Gastrocnemius medialis (tissue), 4 donors: ENCODE measurements at regions not wholly inside any gene's neighbourhood (a gene's known extent, or its start where the extent isn't known, plus 50 kb on each side); places are given as distances from the start of the nearest gene placed in this dataset.

Experiments used
- ATAC-seq, 2 donors: fragments of 150-250 bp; one replicate each; pipeline ENCODE4 v1.9.1; 2016
- DNase-seq, 2 donors: peaks; one replicate each; pipeline ENCODE4 v3.0.0-alpha.2; 2019
- H3K27ac ChIP-seq, 4 donors: fragments of 200-600 bp; sonication (generic); 1 replicate in 1 of 4; 2 replicates in 3 of 4; pipeline ENCODE4 v1.5.1; 2016 to 2018; ENCODE audit warnings: mild to moderate bottlenecking in 2 of 4, moderate library complexity in 1 of 4
- H3K27me3 ChIP-seq, 3 donors: fragments of 200-600 bp; sonication (generic) in 2 of 3; 1 replicate in 1 of 3; 2 replicates in 2 of 3; pipeline versions ENCODE4 v1.5.1 to v1.6.0; 2016 to 2019; ENCODE audit warnings: mild to moderate bottlenecking in 1 of 3, moderate library complexity in 1 of 3
- H3K36me3 ChIP-seq, 2 donors: fragments of 200-600 bp; sonication (generic) in 1 of 2; one replicate each; pipeline ENCODE4 v1.5.1; 2017 to 2018
- H3K4me1 ChIP-seq, 2 donors: fragments of 200-600 bp; sonication (generic) in 1 of 2; one replicate each; pipeline ENCODE4 v1.5.1; 2016 to 2017; ENCODE audit warnings: mild to moderate bottlenecking in 2 of 2
- H3K4me3 ChIP-seq, 4 donors: fragments of 200-600 bp; sonication (generic) in 3 of 4; 1 replicate in 1 of 4; 2 replicates in 3 of 4; pipeline ENCODE4 v1.5.1; 2016 to 2019; ENCODE audit warnings: mild to moderate bottlenecking in 2 of 4
- H3K9me3 ChIP-seq, 3 donors: fragments of 200-600 bp; sonication (generic) in 2 of 3; 1 replicate in 1 of 3; 2 replicates in 2 of 3; pipeline ENCODE4 v1.5.1; 2016 to 2019
- CTCF ChIP-seq, 5 experiments: fragments of 450-650 bp in 3 of 5; fragments of 200-600 bp in 2 of 5; sonication (generic) in 2 of 5; IDR thresholded peaks in 4 of 5; conservative IDR thresholded peaks in 1 of 5; 1 replicate in 4 of 5; 2 replicates in 1 of 5; pipeline ENCODE4 v1.5.1; 2016 to 2019; ENCODE audit warnings: antibody characterized with exemption in 5 of 5, mild to moderate bottlenecking in 3 of 5, moderate library complexity in 3 of 5
- POLR2A ChIP-seq, 2 donors: fragments of 450-650 bp; IDR thresholded peaks; one replicate each; pipeline ENCODE4 v1.6.1; 2017; ENCODE audit warnings: antibody characterized with exemption in 2 of 2, mild to moderate bottlenecking in 2 of 2, moderate library complexity in 2 of 2
- in situ Hi-C, 4 donors: fragments of 200-750 bp; cut with MboI; loops; one replicate each; pipeline versions ENCODE4 v1.15.0 to v1.8.0; 2017; ENCODE audit warnings: low sequenced_read_pairs in 4 of 4
- intact Hi-C: fragments of 100-400 bp; cut with DNase I; formaldehyde crosslinking; loops from one replicate; pipeline ENCODE4 v1.15.1; 2023; ENCODE audit warnings: low total_unique reads

GRCh38 chr9:26439061-26439624, 453.5 kb downstream of the CAAP1 start:
- Histone ChIP-seq H3K9me3 (no peaks in the 10 kb centered on the region), H3K36me3 (no peaks in the 10 kb centered on the region), H3K4me3 (no peak overlapping the region), H3K27ac (no peak overlapping the region), H3K4me1 (no peaks in the 10 kb centered on the region), H3K27me3 (no peaks in the 10 kb centered on the region)
- ATAC-seq (no peak), DNase-seq (no peak)
- no peak for TF ChIP-seq CTCF (IDR thresholded peaks at IDR 0.05 in 4 of 5, conservative IDR thresholded peaks at IDR 0.05 in 1 of 5)
- no peak for TF ChIP-seq POLR2A (IDR thresholded peaks at IDR 0.05)
- intact Hi-C loops: no loop called here
- in situ Hi-C loops: no loop called here

DNA sequence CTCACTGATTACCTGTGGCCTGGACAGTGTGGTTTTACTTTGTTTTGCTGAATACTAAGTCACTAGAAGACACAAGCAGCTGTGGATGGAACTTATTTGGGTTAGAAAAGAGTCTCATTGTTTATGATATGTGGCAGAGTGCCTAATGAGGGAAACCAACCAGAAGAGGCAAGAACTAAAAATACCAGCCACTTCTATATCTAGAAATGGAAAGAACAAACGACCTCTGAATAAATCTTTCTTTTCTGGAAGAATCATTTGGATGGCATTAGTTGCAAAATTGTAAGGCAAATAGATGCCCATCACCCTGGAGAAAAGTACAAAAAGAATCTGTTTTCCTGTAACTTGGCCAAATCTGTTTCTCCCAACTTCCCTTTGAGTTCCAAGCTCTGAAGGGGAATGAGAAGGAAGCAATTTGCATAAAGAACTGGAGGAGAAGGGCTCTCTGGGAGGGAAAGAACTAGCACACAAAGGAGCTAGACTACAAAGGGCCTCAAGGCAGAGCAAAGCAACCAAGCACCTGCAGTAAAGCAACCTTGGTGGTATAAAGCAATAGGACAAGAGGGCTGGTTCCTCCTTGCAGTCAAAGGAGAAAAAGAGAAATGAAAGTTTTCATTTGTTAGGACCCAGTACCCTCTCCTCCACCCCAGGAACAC, 455.4 kb downstream of the CAAP1 start:
- intact Hi-C loops (no loop called here), in situ Hi-C loops (no loop called here)
- no peak overlapping the region for H3K27ac ChIP-seq
- H3K4me3 ChIP-seq: no peak overlapping the region
- H3K9me3 ChIP-seq: no peaks in the 10 kb centered on the region
- H3K4me1 ChIP-seq: no peaks in the 10 kb centered on the region
- no peaks in the 10 kb centered on the region for H3K36me3 ChIP-seq
- TF ChIP-seq CTCF (IDR thresholded peaks at IDR 0.05 in 4 of 5, conservative IDR thresholded peaks at IDR 0.05 in 1 of 5): no peak
- no peak for TF ChIP-seq POLR2A (IDR thresholded peaks at IDR 0.05)
- no peaks in the 10 kb centered on the region for H3K27me3 ChIP-seq
- ATAC-seq (no peak), DNase-seq (no peak)

GRCh38 chr9:26426551-26427131, 466.0 kb downstream of the CAAP1 start:
- DNase-seq: no peak
- Histone ChIP-seq H3K9me3 (no peaks in the 10 kb centered on the region), H3K27me3 (no peaks in the 10 kb centered on the region), H3K36me3 (no peaks in the 10 kb centered on the region), H3K4me3 (no peak overlapping the region), H3K27ac (no peak overlapping the region), H3K4me1 (no peaks in the 10 kb centered on the region)
- in situ Hi-C loops: no loop called here
- intact Hi-C loops: no loop called here
- ATAC-seq: no peak
- TF ChIP-seq CTCF (IDR thresholded peaks at IDR 0.05 in 4 of 5, conservative IDR thresholded peaks at IDR 0.05 in 1 of 5): no peak
- TF ChIP-seq POLR2A (IDR thresholded peaks at IDR 0.05): no peak

GRCh38 chr9:26418480-26418879, 474.1 kb downstream of the CAAP1 start:
- H3K27ac ChIP-seq: no peak overlapping the region
- ATAC-seq (no peak), DNase-seq (no peak)
- H3K36me3 ChIP-seq: no peaks in the 10 kb centered on the region
- H3K27me3 ChIP-seq: no peaks in the 10 kb centered on the region
- TF ChIP-seq CTCF (IDR thresholded peaks at IDR 0.05 in 4 of 5, conservative IDR thresholded peaks at IDR 0.05 in 1 of 5): no peak
- TF ChIP-seq POLR2A (IDR thresholded peaks at IDR 0.05): no peak
- in situ Hi-C loops (no loop called here), intact Hi-C loops (no loop called here)
- H3K4me1 ChIP-seq: no peaks in the 10 kb centered on the region
- H3K9me3 ChIP-seq: no peaks in the 10 kb centered on the region
- H3K4me3 ChIP-seq: no peak overlapping the region
